Prostate gland (tissue), 2 donors: ENCODE measurements at regions not wholly inside any gene's neighbourhood (a gene's known extent, or its start where the extent isn't known, plus 50 kb on each side); places are given as distances from the start of the nearest gene placed in this dataset.

Experiments used
- DNase-seq: peaks from one replicate; pipeline ENCODE4 v3.0.0-alpha.2; 2019; ENCODE audit warnings: low spot score
- H3K27ac ChIP-seq, 2 donors: fragments of 200-600 bp; sonication (generic); 2 replicates each; pipeline ENCODE4 v1.5.1; 2017 to 2019
- H3K27me3 ChIP-seq: fragments of 200-600 bp; sonication (generic); replicated peaks from 2 replicates; pipeline ENCODE4 v1.5.1; 2019; ENCODE audit not compliant: insufficient read depth
- H3K36me3 ChIP-seq, 2 donors: fragments of 200-600 bp; sonication (generic); 1 replicate in 1 of 2; 2 replicates in 1 of 2; pipeline versions ENCODE4 v1.5.1 to v1.8.1; 2017 to 2019
- H3K4me1 ChIP-seq: fragments of 200-600 bp; sonication (generic); replicated peaks from 2 replicates; pipeline ENCODE4 v1.5.1; 2019
- H3K4me3 ChIP-seq, 2 donors: fragments of 200-600 bp; sonication (generic); 2 replicates each; pipeline ENCODE4 v1.5.1; 2017 to 2019
- H3K9me3 ChIP-seq: fragments of 200-600 bp; sonication (generic); 2 replicates; pipeline ENCODE4 v1.5.1; 2017
- POLR2A ChIP-seq: fragments of 450-650 bp; IDR thresholded peaks from one replicate; pipeline ENCODE4 v1.6.1; 2016; ENCODE audit warnings: antibody characterized with exemption, mild to moderate bottlenecking
- POLR2AphosphoS5 ChIP-seq: sonication (generic); formaldehyde crosslinking; IDR thresholded peaks from one replicate; pipeline ENCODE4 v1.6.1; 2017; ENCODE audit warnings: antibody characterized with exemption
- WGBS: methylation state at CpG from one replicate; pipeline ENCODE4 v1.1.5; 2018; 5-methylcytosine and 5-hydroxymethylcytosine counted together
- intact Hi-C: fragments of 100-400 bp; cut with DNase I; formaldehyde crosslinking; loops from one replicate; pipeline ENCODE4 v1.14.2; 2022
- TF ChIP-seq, protein P1 (sequence below), 4 experiments: fragments of 200-600 bp in 2 of 4; fragments of 450-650 bp in 2 of 4; sonication (generic) in 2 of 4; IDR thresholded peaks; 1 replicate in 3 of 4; 2 replicates in 1 of 4; pipeline ENCODE4 v1.5.1; 2016 to 2019; ENCODE audit warnings: antibody characterized with exemption in 4 of 4, mild to moderate bottlenecking in 2 of 4, moderate library complexity in 2 of 4

DNA sequence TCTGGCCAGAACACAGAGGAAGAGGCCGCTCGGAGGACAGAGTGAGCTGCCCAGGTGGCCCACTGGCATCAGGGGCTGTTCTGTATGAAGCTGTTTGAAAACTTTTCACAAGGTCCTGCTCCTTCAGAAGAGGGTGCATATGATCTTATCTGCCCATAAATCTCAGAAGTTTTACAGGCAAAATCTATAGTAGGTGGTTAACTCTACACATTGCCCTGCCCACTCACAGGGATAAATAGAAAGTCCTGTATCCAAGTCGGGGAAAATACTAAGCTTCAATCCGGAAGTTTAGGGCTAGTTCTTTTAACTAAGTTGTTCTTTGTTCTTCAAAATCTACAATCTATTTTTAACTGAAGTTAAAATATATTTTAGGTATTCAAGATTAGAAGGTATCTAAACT lies 233.7 kb downstream of the FOXA2 start:
- Histone ChIP-seq H3K4me3 (no peak overlapping the region), H3K4me1 (no peaks in the 10 kb centered on the region), H3K27ac (no peak overlapping the region), H3K36me3 (no peaks in the 10 kb centered on the region), H3K9me3 (no peaks in the 10 kb centered on the region), H3K27me3 (no peaks in the 10 kb centered on the region)
- no peak for DNase-seq
- intact Hi-C loops: no loop called here
- 77% methylated on average over 4 of the region's 4 CpGs for WGBS
- TF ChIP-seq POLR2A (no peak), POLR2AphosphoS5 (no peak)
- TF ChIP-seq, protein P1, sequence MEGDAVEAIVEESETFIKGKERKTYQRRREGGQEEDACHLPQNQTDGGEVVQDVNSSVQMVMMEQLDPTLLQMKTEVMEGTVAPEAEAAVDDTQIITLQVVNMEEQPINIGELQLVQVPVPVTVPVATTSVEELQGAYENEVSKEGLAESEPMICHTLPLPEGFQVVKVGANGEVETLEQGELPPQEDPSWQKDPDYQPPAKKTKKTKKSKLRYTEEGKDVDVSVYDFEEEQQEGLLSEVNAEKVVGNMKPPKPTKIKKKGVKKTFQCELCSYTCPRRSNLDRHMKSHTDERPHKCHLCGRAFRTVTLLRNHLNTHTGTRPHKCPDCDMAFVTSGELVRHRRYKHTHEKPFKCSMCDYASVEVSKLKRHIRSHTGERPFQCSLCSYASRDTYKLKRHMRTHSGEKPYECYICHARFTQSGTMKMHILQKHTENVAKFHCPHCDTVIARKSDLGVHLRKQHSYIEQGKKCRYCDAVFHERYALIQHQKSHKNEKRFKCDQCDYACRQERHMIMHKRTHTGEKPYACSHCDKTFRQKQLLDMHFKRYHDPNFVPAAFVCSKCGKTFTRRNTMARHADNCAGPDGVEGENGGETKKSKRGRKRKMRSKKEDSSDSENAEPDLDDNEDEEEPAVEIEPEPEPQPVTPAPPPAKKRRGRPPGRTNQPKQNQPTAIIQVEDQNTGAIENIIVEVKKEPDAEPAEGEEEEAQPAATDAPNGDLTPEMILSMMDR (IDR thresholded peaks at IDR 0.05): no peak

DNA sequence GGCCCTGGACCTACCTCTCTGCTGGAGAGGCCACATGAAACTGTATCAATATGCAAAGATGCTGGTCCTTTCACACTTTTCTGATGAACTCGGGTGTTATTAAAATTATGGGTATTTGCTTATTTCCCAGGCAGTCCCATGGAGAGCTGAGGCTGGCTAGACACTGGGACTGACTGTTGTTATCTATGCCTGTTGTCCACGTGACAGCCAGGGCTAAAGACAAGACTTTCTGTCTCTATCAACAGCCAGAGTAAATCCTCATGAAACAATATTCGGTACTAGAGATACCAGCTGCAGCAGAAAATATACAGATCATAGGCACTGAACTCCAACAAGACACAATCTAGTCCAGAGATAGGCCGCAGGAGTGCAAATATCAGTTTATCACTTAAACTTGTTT lies 236.4 kb downstream of the FOXA2 start:
- Histone ChIP-seq H3K36me3 (no peaks in the 10 kb centered on the region), H3K27me3 (no peaks in the 10 kb centered on the region), H3K4me1 (no peaks in the 10 kb centered on the region), H3K9me3 (no peaks in the 10 kb centered on the region), H3K4me3 (no peak overlapping the region), H3K27ac (no peak overlapping the region)
- intact Hi-C loops: no loop called here
- DNase-seq: no peak
- 51% methylated on average over 4 of the region's 4 CpGs for WGBS
- TF ChIP-seq, protein P1 (IDR thresholded peaks at IDR 0.05): no peak
- TF ChIP-seq POLR2AphosphoS5: peak; percentile 29

DNA sequence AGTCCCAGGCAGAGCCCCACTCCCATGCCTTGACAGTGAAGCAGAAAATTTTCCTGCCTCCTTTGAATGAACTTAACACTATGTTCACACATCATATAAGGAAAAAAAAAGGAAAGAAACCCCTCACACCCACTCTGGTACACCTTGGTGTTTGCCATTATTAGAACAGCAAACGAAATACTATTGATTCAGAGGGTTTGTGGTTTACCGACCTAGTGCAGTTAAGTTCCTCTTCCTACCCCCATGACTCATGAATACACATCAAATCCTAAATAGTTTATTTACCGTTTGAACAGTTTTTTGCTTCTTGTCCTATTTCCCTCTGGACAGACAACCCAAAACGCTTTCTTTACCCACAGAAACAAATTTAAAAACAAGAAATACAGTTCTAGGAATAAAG lies 237.7 kb downstream of the FOXA2 start:
- H3K27me3 ChIP-seq: no peaks in the 10 kb centered on the region
- TF ChIP-seq POLR2A: no peak
- peak; percentile 64 for TF ChIP-seq POLR2AphosphoS5
- TF ChIP-seq, protein P1 (IDR thresholded peaks at IDR 0.05): no peak
- no peaks in the 10 kb centered on the region for H3K36me3 ChIP-seq
- H3K4me3 ChIP-seq: no peak overlapping the region
- no peaks in the 10 kb centered on the region for H3K4me1 ChIP-seq
- 51% methylated on average over 4 of the region's 4 CpGs for WGBS
- H3K27ac ChIP-seq: no peak overlapping the region
- intact Hi-C loops: no loop called here
- DNase-seq: no peak
- H3K9me3 ChIP-seq: no peaks in the 10 kb centered on the region

DNA sequence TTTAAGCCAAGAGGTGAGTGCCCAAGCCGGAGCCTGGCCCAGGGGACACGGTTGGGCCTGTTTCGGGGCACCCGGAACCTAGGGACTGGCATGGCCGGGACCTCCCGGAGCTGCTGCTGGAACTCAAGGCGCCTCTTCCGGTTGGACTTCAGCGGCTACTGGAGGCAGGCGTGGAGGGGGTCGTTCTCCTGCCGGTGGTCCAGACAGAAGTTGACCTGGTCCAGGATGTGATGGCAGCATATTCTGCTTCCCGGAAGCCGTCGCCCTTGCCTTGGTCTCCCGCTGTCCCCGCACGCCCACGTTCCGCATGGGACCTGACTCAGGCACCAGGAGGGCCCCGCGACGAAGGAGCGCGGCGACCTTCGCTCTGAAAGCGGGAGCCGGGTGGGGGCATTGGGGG lies 240.8 kb downstream of the FOXA2 start:
- H3K27ac ChIP-seq: no peak overlapping the region
- no peak for TF ChIP-seq POLR2A
- TF ChIP-seq, protein P1 (IDR thresholded peaks at IDR 0.05): no peak
- TF ChIP-seq POLR2AphosphoS5: no peak
- H3K4me1 ChIP-seq: no peaks in the 10 kb centered on the region
- no peaks in the 10 kb centered on the region for H3K9me3 ChIP-seq
- H3K36me3 ChIP-seq: no peaks in the 10 kb centered on the region
- WGBS: 94% methylated on average over 29 of the region's 29 CpGs
- H3K4me3 ChIP-seq: no peak overlapping the region
- intact Hi-C loops: no loop called here
- no peaks in the 10 kb centered on the region for H3K27me3 ChIP-seq
- DNase-seq: no peak

DNA sequence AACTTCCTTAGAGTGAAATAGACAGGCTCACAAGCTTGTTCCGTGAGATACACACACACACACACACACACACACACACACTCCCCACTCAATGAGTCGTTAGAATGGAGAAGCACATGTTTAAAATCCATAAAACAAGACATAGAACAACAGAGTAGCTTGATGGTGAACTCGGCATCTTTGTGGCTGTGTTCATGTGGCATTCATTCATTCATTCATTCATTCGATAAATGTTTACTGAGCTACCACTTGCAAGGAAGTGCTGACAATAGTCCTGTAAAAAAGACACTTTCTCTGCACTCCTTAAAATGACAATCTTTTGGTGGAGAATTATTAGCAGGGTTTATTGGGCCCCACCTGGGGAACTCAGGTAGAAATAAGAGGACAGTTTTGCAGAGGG lies 242.0 kb downstream of the FOXA2 start:
- intact Hi-C loops: no loop called here
- TF ChIP-seq POLR2AphosphoS5: no peak
- TF ChIP-seq, protein P1 (IDR thresholded peaks at IDR 0.05): no peak
- no peak for TF ChIP-seq POLR2A
- Histone ChIP-seq H3K27ac (no peak overlapping the region), H3K36me3 (no peaks in the 10 kb centered on the region), H3K4me3 (no peak overlapping the region), H3K4me1 (no peaks in the 10 kb centered on the region), H3K9me3 (no peaks in the 10 kb centered on the region), H3K27me3 (no peaks in the 10 kb centered on the region)
- no peak for DNase-seq
- 85% methylated on average over 4 of the region's 4 CpGs for WGBS
